ENCODE measurements at regions not wholly inside any gene's neighbourhood (a gene's known extent, or its start where the extent isn't known, plus 50 kb on each side); places are given as distances from the start of the nearest gene placed in this dataset.

GRCh38 chr5:148012801-148013200 is 51.0 kb upstream of the SPINK5 start:
- H3K9me3 ChIP-seq (ENCODE audit: control insufficient read depth, insufficient read depth, low read length): no peaks in the 10 kb centered on the region
- H3K27ac ChIP-seq (ENCODE audit: low read depth, low read length): no peak overlapping the region
- no peaks in the 10 kb centered on the region for H3F3A ChIP-seq (ENCODE audit: control insufficient read depth, insufficient read depth)
- no peaks in the 10 kb centered on the region for H4K20me1 ChIP-seq (ENCODE audit: control insufficient read depth, insufficient read depth, low read depth, low read length)
- no peak overlapping the region for H3K4me3 ChIP-seq (ENCODE audit: low read length)
- H3K4me1 ChIP-seq (ENCODE audit: control insufficient read depth, low read length): no peaks in the 10 kb centered on the region
- H3K9me2 ChIP-seq (replicated peaks; ENCODE audit: control insufficient read depth, low read length): no peaks in the 10 kb centered on the region
- no peaks in the 10 kb centered on the region for H3K27me3 ChIP-seq (ENCODE audit: control insufficient read depth, low read length)
- no peaks in the 10 kb centered on the region for H3K79me2 ChIP-seq (ENCODE audit: control insufficient read depth, low read length)
- no peak overlapping the region for H3K4me2 ChIP-seq (ENCODE audit: low read length)
- no peaks in the 10 kb centered on the region for H3K36me3 ChIP-seq (ENCODE audit: control insufficient read depth, low read length)
- TF ChIP-seq EZH2phosphoT487 (IDR thresholded peaks at IDR 0.05; ENCODE audit: borderline replicate concordance, low read length) (no peak), CTCF (IDR thresholded peaks at IDR 0.05; ENCODE audit: low read depth, low read length, poor library complexity, severe bottlenecking) (no peak)

GRCh38 chr5:148011398-148012137 is 52.2 kb upstream of the SPINK5 start:
- no peaks in the 10 kb centered on the region for H3K9me2 ChIP-seq (replicated peaks; ENCODE audit: control insufficient read depth, low read length)
- no peaks in the 10 kb centered on the region for H3K36me3 ChIP-seq (ENCODE audit: control insufficient read depth, low read length)
- no peak overlapping the region for H3K27ac ChIP-seq (ENCODE audit: low read depth, low read length)
- no peaks in the 10 kb centered on the region for H4K20me1 ChIP-seq (ENCODE audit: control insufficient read depth, insufficient read depth, low read depth, low read length)
- no peaks in the 10 kb centered on the region for H3K27me3 ChIP-seq (ENCODE audit: control insufficient read depth, low read length)
- no peaks in the 10 kb centered on the region for H3K4me1 ChIP-seq (ENCODE audit: control insufficient read depth, low read length)
- TF ChIP-seq CTCF (IDR thresholded peaks at IDR 0.05; ENCODE audit: low read depth, low read length, poor library complexity, severe bottlenecking): no peak
- no peak for TF ChIP-seq EZH2phosphoT487 (IDR thresholded peaks at IDR 0.05; ENCODE audit: borderline replicate concordance, low read length)
- no peak overlapping the region for H3K4me2 ChIP-seq (ENCODE audit: low read length)
- no peaks in the 10 kb centered on the region for H3F3A ChIP-seq (ENCODE audit: control insufficient read depth, insufficient read depth)
- H3K79me2 ChIP-seq (ENCODE audit: control insufficient read depth, low read length): no peaks in the 10 kb centered on the region
- H3K9me3 ChIP-seq (ENCODE audit: control insufficient read depth, insufficient read depth, low read length): no peaks in the 10 kb centered on the region
- H3K4me3 ChIP-seq (ENCODE audit: low read length): no peak overlapping the region

- H3K9me2 ChIP-seq (replicated peaks; ENCODE audit: control insufficient read depth, low read length): no peaks in the 10 kb centered on the region
- H3K79me2 ChIP-seq (ENCODE audit: control insufficient read depth, low read length): no peaks in the 10 kb centered on the region
- no peaks in the 10 kb centered on the region for H3K27me3 ChIP-seq (ENCODE audit: control insufficient read depth, low read length)
- H4K20me1 ChIP-seq (ENCODE audit: control insufficient read depth, insufficient read depth, low read depth, low read length): no peaks in the 10 kb centered on the region
- H3K27ac ChIP-seq (ENCODE audit: low read depth, low read length): no peak overlapping the region
- H3K4me1 ChIP-seq (ENCODE audit: control insufficient read depth, low read length): no peaks in the 10 kb centered on the region
- H3K4me3 ChIP-seq (ENCODE audit: low read length): no peak overlapping the region
- H3F3A ChIP-seq (ENCODE audit: control insufficient read depth, insufficient read depth): no peaks in the 10 kb centered on the region
- TF ChIP-seq EZH2phosphoT487 (IDR thresholded peaks at IDR 0.05; ENCODE audit: borderline replicate concordance, low read length) (no peak), CTCF (IDR thresholded peaks at IDR 0.05; ENCODE audit: low read depth, low read length, poor library complexity, severe bottlenecking) (peak; percentile 67)
- H3K9me3 ChIP-seq (ENCODE audit: control insufficient read depth, insufficient read depth, low read length): peaks cover 3% of the 10 kb centered on the region; the same call in 1 of the 2 replicates
- H3K4me2 ChIP-seq (ENCODE audit: low read length): no peak overlapping the region
- H3K36me3 ChIP-seq (ENCODE audit: control insufficient read depth, low read length): no peaks in the 10 kb centered on the region
These were observed 57.8 kb upstream of the SPINK5 start for GRCh38 chr5:148005788-148006520.

All from DOHH2 (cell line).